Stimulated activated CD8-positive, alpha-beta memory T cell treated with anti-CD3 and anti-CD28 coated beads, Interleukin-15, amount 100 ng/mL, for 4 hours (primary cell): ENCODE measurements at regions not wholly inside any gene's neighbourhood (a gene's known extent, or its start where the extent isn't known, plus 50 kb on each side); places are given as distances from the start of the nearest gene placed in this dataset.
"Not testable (repeated sequence)": the region's sequence is repeated elsewhere in the genome, so short reads cannot be mapped to it uniquely, and the experiment has no call there.

Source experiments
- DNase-seq, 2 donors: peaks; one replicate each; pipeline ENCODE4 v3.0.0-alpha.2; 2020; ENCODE audit warnings: low read depth in 2 of 2

DNA sequence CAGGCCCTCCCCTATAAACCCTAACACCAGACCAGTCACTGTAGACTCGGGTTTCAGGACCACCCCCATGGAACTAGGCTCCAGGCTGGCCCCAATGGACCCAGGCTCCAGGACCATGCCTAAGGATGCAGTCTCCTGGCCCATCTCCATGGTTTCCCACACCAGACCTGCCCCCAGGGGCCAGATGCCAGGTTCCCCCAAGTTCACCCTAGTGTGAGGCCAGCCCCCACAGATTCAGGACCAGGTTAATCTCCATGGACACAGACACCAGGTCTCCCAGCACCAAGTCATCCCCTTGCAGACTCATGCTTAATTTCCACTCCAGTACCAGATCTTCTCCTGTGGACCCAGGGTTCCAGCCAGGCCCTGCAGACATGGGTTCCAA lies 103.8 kb upstream of the LANCL2 start:
- no peak for DNase-seq

DNA sequence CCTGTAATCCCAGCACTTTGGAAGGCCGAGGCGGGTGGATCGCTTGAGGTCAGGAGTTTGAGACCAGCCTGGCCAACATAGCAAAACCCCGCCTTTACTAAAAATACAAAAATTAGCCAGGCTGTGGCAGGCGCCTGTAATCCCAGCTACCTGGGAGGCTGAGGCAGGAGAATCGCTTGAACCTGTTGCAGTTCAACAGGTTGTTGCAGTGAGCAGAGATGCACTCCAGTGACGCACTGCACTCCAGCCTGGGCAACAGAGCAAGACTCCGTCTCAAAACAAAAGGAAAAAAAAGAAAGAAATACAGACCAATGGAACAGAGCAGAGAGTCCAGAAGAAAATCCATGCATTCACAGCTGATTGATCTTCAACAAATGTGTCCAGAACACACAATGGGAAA lies 99.8 kb upstream of the LANCL2 start:
- not testable (repeated sequence) for DNase-seq

DNA sequence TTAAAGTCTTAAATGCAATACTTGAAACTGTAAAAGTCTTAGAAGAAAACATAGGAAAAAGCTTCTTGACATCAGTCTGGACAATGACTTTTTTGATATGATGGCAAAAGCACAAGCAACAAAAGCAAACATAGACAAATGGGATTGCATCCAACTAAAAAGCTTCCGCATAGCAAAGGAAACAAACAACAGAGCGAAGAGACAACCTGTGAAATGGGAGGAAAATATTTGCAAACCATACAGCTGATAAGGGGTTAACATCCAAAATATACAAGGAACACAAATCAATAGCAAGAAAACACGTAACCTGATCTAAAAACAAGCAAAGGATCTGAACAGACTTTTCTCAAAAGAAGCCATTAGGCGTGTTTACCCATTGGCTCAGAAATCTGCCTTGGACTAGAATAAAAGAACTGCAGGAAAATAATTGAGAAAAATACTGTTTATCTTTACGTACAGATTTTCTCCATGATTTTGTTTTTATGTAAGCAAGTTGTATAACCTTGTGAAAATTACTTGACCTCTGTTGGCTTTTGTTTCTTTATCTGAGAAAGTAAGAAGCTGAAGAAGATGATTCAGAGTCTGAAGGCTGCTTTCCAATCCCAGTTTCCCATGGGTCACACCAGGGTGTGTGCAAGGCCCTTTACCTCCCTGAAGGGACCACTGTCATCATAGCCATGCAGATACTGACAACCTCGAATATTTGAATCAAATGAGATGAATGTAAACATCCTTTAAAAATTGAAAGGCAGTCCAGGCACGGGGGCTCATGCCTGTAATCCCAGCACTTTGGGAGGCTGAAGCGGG lies 99.1 kb upstream of the LANCL2 start:
- DNase-seq, result no peak

GRCh38 chr7:55271069-55271626 lies 94.0 kb upstream of the LANCL2 start:
- no peak for DNase-seq

- DNase-seq, result no peak
Observed at GRCh38 chr7:55271661-55272060, 93.5 kb upstream of the LANCL2 start.

DNA sequence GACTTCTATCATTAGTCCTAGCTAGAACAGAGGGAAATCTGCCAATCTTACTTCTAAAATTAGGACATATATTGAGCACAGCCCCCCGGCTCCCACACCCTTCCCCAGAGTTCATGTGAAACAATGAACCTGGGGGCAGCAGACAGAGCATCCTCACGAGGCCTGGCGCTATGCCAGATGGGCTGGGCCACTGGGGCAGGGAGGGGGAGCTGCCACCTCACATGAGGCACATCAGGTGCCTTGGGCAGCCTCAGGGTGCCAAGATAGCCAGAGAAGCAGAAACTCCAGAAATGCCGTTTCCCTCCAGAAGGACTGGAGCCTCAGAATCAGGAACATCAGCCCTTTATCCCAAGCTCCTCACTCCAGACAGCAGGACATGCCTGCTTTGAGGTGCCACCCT lies 92.8 kb upstream of the LANCL2 start:
- DNase-seq, result no peak

- no peak for DNase-seq
Observed at GRCh38 chr7:55273186-55273980, 91.8 kb upstream of the LANCL2 start.

GRCh38 chr7:55274156-55274555 lies 91.0 kb upstream of the LANCL2 start:
- DNase-seq, result no peak

GRCh38 chr7:55275291-55276200 lies 89.6 kb upstream of the LANCL2 start:
- no peak for DNase-seq

DNA sequence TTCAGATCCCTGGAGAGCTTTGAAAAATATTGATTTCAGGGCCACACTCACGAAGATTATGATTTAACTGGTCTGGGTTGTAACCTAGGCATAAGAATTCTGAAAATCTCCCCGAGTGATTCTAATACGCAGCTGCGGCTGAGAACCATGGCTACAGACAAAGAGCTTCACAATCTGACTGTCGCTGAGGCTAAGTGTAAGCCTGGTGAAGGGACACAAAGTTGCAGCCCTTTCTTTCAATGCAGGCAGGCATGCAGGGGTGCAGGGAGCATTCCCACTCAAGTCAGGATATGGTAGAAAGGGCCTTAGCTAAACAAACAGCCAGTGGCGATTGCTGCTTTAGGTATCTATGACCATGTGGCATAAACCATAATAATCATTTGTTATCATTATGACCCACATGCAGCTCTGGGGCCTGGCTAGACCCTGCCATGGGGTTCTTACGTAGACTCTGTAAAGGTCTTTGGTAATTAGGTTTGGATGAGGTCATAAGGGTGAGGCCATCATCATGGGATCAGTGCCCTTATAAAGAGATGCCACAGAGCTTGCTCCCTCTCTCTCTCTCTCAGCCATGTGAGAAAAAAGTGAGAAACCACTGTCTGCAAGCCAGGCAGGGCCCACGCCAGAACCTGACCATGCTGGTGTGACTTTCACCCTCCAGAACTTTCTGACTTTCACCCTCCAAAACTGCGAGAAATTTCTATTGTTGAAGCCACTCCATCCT lies 88.4 kb upstream of the LANCL2 start:
- DNase-seq, result no peak

- no peak for DNase-seq
Observed at GRCh38 chr7:55277916-55278315, 87.2 kb upstream of the LANCL2 start.

DNA sequence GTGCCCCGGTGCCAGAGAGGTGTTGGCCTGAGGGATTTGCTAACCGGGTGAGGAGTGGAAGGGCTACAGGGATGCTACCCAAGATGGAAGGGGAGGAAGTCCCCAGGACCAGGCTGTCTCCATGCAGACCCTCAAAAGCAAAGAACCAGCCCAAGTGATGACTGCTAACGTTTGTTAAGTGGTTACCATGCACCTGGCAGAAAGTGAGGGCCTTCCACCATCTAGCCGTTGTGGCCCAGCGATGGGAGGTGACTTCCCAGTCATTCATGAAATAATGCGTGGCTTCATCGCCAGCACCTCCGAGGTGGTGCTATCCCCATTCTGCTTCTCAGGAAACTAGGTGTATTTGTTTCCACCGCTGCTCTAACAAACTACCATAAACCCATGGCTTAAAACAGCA lies 86.8 kb upstream of the LANCL2 start:
- DNase-seq, result no peak

- no peak for DNase-seq
Observed at GRCh38 chr7:55279080-55279845, 85.9 kb upstream of the LANCL2 start.

GRCh38 chr7:55280031-55280454 lies 85.1 kb upstream of the LANCL2 start:
- peak in 1 of 2 donors; percentile 11 for DNase-seq

DNA sequence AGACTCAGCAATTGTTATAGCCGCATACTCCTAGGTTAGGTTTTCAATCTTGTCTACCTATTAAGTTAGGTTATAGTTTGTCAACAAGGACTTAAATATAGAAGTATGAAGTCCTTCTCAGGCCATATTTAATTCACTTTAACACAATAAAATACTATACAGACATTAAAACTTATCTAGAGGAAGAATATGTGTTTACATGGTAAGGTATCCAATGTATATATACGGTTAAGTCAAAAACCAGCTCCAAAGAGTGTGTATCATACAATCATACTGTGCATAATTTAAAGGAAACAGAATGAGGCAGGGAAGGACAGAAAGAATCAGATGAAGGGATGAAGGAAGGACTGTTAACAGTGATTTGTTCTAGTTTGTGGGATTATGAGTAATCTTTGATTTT lies 79.5 kb upstream of the LANCL2 start:
- DNase-seq, result no peak

- DNase-seq, result no peak
Observed at GRCh38 chr7:55286666-55287065, 78.5 kb upstream of the LANCL2 start.

DNA sequence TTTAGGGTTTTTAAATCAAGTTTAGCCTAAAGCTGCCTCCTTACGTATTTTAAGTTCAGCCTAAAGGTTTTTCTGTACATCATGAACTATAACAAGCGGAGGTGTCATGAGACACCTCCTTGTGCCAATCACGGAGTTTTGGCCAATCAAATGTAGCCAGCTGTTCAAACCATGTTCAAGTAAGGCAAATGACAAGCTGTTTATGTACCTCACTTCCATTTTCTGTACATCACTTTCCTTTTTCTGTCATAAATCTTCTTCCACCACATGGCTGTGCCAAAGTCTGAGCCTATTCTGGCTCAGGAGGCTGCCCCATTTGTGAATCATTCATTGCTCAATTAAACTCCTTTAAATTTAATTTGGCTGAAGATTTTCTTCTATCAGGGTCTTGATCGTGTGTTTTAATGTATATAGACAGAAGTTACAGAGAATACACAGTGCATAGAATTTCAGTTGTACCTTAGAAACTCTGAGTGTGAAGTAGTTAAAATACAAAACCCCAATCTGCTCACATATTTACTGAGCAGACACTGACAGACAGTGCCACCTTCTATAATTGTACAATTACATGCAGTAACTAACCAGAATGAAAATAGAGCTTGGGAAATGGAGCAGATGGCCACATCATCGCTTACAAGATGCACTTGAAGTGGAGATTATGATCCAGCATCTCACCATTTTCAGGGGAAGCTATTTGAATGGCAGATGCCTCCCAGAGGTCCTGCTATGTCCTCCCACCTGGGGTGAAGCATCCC lies 76.9 kb upstream of the LANCL2 start:
- DNase-seq, result no peak

GRCh38 chr7:55296070-55296469 lies 69.1 kb upstream of the LANCL2 start:
- DNase-seq, result no peak

DNA sequence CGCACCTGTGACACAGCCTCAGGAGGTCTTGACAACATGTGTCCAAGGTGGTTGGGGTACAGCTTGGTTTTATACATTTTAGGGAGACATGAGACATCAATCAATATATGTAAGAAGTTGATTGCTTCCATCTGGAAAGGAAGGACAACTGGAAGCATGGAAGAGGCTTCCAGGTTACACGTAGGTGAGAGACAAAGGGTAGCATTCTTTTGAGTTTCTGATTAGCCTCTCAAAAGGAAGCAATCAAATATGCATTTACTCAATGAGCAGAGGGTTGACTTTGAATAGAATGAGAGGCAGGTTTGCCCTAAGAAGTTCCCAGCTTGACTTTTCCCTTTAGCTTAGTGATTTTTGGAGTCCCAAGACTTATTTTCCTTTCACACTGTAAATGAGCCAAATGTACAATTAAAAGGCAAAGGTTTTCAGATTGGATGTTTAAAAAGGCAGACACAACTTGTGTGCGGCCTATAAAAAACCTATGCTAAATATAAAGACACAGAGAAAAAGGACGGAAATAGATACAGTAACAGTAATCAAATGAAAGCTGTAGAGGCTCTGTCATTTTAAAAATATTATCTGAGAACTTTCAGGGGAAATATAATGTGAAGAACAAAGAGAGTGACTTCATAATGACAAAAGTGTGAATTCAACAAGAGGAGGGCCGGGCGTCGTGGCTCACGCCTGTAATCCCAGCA lies 65.7 kb upstream of the LANCL2 start:
- DNase-seq, result no peak
